OCI-LY3 (cell line): ENCODE measurements at regions not wholly inside any gene's neighbourhood (a gene's known extent, or its start where the extent isn't known, plus 50 kb on each side); places are given as distances from the start of the nearest gene placed in this dataset.

Experiments
- H2AFZ ChIP-seq: fragments of 200-600, 300-600 bp; shearing (Covaris generic); 2 replicates; pipeline ENCODE4 v1.6.0; 2014; ENCODE audit warnings: antibody characterized with exemption, low read depth, low read length
- H3K27ac ChIP-seq: fragments of 200-600, 300-600 bp; sonication (generic); 2 replicates; pipeline ENCODE4 v1.5.1; 2014; ENCODE audit warnings: mild to moderate bottlenecking, low read length, moderate library complexity, mixed read lengths
- H3K27me3 ChIP-seq: fragments of 200-600, 300-600 bp; sonication (generic); 2 replicates; pipeline ENCODE4 v1.6.1; 2014; ENCODE audit warnings: low read depth, low read length, mixed read lengths
- H3K36me3 ChIP-seq: fragments of 200-600, 300-600 bp; sonication (generic); replicated peaks from 2 replicates; pipeline ENCODE3; 2014; ENCODE audit warnings: low read depth, low read length, mixed read lengths
- H3K4me1 ChIP-seq: fragments of 300-600, 200-600 bp; sonication (generic); 2 replicates; pipeline ENCODE4 v1.6.1; 2014; ENCODE audit warnings: low read length, mixed read lengths
- H3K4me2 ChIP-seq: fragments of 200-600, 300-600 bp; sonication (generic); 2 replicates; pipeline ENCODE4 v1.6.1; 2014; ENCODE audit warnings: low read length, mixed read lengths
- H3K4me3 ChIP-seq: fragments of 300-600, 200-600 bp; sonication (generic); 2 replicates; pipeline ENCODE4 v1.5.1; 2014; ENCODE audit warnings: antibody characterized with exemption, mild to moderate bottlenecking, low read length, moderate library complexity
- H3K79me2 ChIP-seq: fragments of 300-600, 200-600 bp; shearing (Covaris generic); 2 replicates; pipeline ENCODE4 v1.6.1; 2014; ENCODE audit warnings: mild to moderate bottlenecking, low read length, mixed read lengths
- H3K9ac ChIP-seq: fragments of 300-600, 200-600 bp; shearing (Covaris generic); 2 replicates; pipeline ENCODE4 v1.6.0; 2014; ENCODE audit warnings: mild to moderate bottlenecking, low read length, moderate library complexity
- H3K9me3 ChIP-seq: fragments of 200-600, 300-600 bp; shearing (Covaris generic); 2 replicates; pipeline ENCODE4 v1.6.1; 2014; ENCODE audit warnings: low read length, mixed read lengths; ENCODE audit not compliant: insufficient read depth
- H4K20me1 ChIP-seq: fragments of 200-600, 300-600 bp; sonication (generic); 2 replicates; pipeline ENCODE4 v1.6.1; 2016; ENCODE audit warnings: low read length, mixed read lengths; ENCODE audit not compliant: insufficient read depth
- EZH2phosphoT487 ChIP-seq: fragments of 200-600 bp; shearing (Covaris generic); IDR thresholded peaks from 2 replicates; pipeline ENCODE4 v1.6.1; 2018; ENCODE audit warnings: antibody characterized with exemption, mixed run types, low read depth
- TF ChIP-seq, protein P1 (sequence below): fragments of 200-600, 300-600 bp; sonication (generic); IDR thresholded peaks from 2 replicates; pipeline ENCODE4 v1.5.1; 2014; ENCODE audit warnings: antibody characterized with exemption, low read length, low read depth

DNA sequence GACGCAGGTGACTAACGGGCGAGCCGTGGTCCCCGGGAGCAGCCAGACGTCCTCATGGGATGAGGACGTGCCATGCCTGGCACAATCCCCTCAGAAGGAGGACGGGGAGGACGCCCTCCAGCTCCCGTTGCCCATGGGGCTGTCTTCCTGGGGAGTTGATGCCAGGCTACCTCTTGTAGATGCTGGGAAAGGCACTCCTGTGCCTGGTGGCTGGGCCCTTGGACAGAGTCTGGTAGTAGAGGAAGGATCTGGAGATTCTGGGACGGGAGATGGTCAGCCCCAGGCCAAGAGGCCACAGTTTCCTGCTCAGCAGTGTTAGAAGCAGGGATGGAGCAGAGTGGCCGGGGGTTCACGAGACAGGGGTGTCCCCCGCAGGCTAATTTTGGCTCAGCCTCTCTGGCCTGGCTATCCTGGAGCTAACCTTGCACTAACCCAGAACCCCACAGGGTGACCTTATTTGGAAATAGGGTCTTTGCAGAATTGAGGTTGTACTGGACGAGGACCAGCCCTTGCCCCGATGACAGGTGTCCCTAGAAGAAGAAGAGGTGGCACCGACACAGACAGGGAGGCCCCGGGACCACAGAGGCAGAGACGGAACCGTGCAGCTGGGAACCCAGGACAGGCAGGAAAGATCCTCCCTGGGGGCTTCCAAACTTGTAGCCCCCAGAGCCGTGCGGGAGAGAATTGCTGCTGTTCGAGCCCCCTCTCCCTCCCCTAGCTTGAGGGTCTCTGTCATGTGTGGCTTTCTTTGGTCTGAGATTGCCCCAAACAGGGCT lies 50.1 kb upstream of the ADRA2C start:
- TF ChIP-seq, protein P1, sequence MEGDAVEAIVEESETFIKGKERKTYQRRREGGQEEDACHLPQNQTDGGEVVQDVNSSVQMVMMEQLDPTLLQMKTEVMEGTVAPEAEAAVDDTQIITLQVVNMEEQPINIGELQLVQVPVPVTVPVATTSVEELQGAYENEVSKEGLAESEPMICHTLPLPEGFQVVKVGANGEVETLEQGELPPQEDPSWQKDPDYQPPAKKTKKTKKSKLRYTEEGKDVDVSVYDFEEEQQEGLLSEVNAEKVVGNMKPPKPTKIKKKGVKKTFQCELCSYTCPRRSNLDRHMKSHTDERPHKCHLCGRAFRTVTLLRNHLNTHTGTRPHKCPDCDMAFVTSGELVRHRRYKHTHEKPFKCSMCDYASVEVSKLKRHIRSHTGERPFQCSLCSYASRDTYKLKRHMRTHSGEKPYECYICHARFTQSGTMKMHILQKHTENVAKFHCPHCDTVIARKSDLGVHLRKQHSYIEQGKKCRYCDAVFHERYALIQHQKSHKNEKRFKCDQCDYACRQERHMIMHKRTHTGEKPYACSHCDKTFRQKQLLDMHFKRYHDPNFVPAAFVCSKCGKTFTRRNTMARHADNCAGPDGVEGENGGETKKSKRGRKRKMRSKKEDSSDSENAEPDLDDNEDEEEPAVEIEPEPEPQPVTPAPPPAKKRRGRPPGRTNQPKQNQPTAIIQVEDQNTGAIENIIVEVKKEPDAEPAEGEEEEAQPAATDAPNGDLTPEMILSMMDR: no peak
- TF ChIP-seq EZH2phosphoT487: no peak
- Histone ChIP-seq H3K79me2 (no peaks in the 10 kb centered on the region), H3K9ac (no peak overlapping the region), H3K4me3 (no peak overlapping the region), H2AFZ (no peak overlapping the region), H3K36me3 (no peaks in the 10 kb centered on the region), H4K20me1 (no peaks in the 10 kb centered on the region), H3K4me1 (no peaks in the 10 kb centered on the region), H3K9me3 (no peaks in the 10 kb centered on the region), H3K27me3 (peaks cover 20% of the 10 kb centered on the region), H3K27ac (no peak overlapping the region), H3K4me2 (no peak overlapping the region)

DNA sequence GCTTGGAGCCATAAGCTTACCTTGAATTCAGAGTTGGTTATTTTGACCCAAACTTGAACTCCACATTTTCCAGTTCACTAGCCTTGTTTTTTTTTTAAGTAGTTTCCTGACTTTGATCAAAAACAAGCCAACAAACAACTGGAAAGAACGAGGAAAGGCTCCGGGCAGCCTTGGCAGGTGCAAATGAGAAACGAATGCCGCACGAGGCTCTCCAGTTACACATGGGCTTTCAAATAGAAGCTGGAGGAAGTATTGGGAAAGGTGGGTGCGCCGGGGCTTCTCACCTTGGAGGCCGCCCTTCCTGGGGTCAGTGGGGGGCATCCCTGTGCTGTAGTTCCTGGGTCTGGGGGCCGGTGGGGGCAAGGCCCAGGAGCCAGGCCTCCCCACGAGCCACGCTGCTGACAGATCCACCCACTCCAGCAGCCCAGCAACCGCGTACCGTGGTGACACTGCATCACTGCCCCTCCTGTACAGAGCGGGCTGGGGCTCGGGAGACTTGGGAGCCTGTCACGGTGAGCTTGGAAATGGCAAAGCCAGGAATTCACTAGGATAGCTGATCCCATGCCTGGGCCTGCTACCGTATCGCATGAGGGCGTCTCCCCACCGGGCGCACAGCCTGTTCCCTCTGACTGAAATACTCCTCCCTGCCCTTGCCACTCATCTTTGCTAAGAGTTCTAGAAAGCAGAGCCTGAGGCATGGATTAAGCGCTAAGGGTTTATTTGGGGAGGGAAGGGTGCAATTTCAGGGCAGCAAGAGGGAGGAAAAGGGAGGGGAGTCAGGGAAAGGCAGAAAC lies 50.9 kb upstream of the ADRA2C start:
- no peak overlapping the region for H3K27ac ChIP-seq
- H3K4me1 ChIP-seq: no peaks in the 10 kb centered on the region
- no peaks in the 10 kb centered on the region for H4K20me1 ChIP-seq
- peaks cover 12% of the 10 kb centered on the region for H3K27me3 ChIP-seq
- no peak overlapping the region for H3K9ac ChIP-seq
- no peak overlapping the region for H3K4me3 ChIP-seq
- H3K4me2 ChIP-seq: no peak overlapping the region
- no peak overlapping the region for H2AFZ ChIP-seq
- H3K36me3 ChIP-seq: no peaks in the 10 kb centered on the region
- H3K79me2 ChIP-seq: no peaks in the 10 kb centered on the region
- TF ChIP-seq, protein P1: no peak
- no peak for TF ChIP-seq EZH2phosphoT487
- no peaks in the 10 kb centered on the region for H3K9me3 ChIP-seq

GRCh38 chr4:3714642-3715001 lies 51.6 kb upstream of the ADRA2C start:
- Histone ChIP-seq H3K4me1 (no peaks in the 10 kb centered on the region), H3K4me3 (no peak overlapping the region), H4K20me1 (no peaks in the 10 kb centered on the region), H3K27me3 (peaks cover 7% of the 10 kb centered on the region; the same call in 1 of the 2 replicates), H3K4me2 (no peak overlapping the region), H3K9ac (no peak overlapping the region), H3K9me3 (no peaks in the 10 kb centered on the region), H2AFZ (no peak overlapping the region), H3K27ac (no peak overlapping the region), H3K79me2 (no peaks in the 10 kb centered on the region), H3K36me3 (no peaks in the 10 kb centered on the region)
- no peak for TF ChIP-seq EZH2phosphoT487
- TF ChIP-seq, protein P1: no peak
